ENCODE measurements at regions not wholly inside any gene's neighbourhood (a gene's known extent, or its start where the extent isn't known, plus 50 kb on each side); places are given as distances from the start of the nearest gene placed in this dataset.

GRCh38 chr3:30418443-30418842 lies 188.0 kb upstream of the TGFBR2 start:
- no peak for TF ChIP-seq POLR2AphosphoS5 (IDR thresholded peaks at IDR 0.05; ENCODE audit: borderline replicate concordance, low read depth, low read length)
- no peak for DNase-seq (ENCODE audit: low read depth, low spot score)
- H3K27ac ChIP-seq, result no peak overlapping the region

GRCh38 chr3:30421266-30421665 lies 185.1 kb upstream of the TGFBR2 start:
- Histone ChIP-seq H3K4me3 (no peak overlapping the region), H3K27ac (no peak overlapping the region), H3K36me3 (ENCODE audit: insufficient read depth, low read length) (no peaks in the 10 kb centered on the region), H3K9ac (ENCODE audit: insufficient read length) (no peak overlapping the region), H3K9me3 (ENCODE audit: low read depth, low read length) (no peaks in the 10 kb centered on the region)
- no peak for DNase-seq (ENCODE audit: low read depth, low spot score)
- TF ChIP-seq FOXP2 (optimal IDR thresholded peaks at IDR 0.05; ENCODE audit: control extremely low read depth, extremely low read length, insufficient read depth) (no peak), POLR2AphosphoS5 (IDR thresholded peaks at IDR 0.05; ENCODE audit: borderline replicate concordance, low read depth, low read length) (no peak), EZH2 (IDR thresholded peaks at IDR 0.05) (no peak)

More at GRCh38 chr3:30418443-30418842, 188.0 kb upstream of the TGFBR2 start:
- Histone ChIP-seq H3K9me3 (ENCODE audit: low read depth, low read length) (no peaks in the 10 kb centered on the region), H3K4me3 (no peak overlapping the region), H3K9ac (ENCODE audit: insufficient read length) (no peak overlapping the region), H3K36me3 (ENCODE audit: insufficient read depth, low read length) (no peaks in the 10 kb centered on the region)

GRCh38 chr3:30426293-30426993 lies 180.0 kb upstream of the TGFBR2 start:
- Histone ChIP-seq H3K9me3 (ENCODE audit: low read depth, low read length) (no peaks in the 10 kb centered on the region), H3K27ac (no peak overlapping the region), H3K4me3 (no peak overlapping the region), H3K36me3 (ENCODE audit: insufficient read depth, low read length) (no peaks in the 10 kb centered on the region), H3K9ac (ENCODE audit: insufficient read length) (no peak overlapping the region)
- no peak for DNase-seq (ENCODE audit: low read depth, low spot score)
- TF ChIP-seq FOXP2 (optimal IDR thresholded peaks at IDR 0.05; ENCODE audit: control extremely low read depth, extremely low read length, insufficient read depth), result no peak
- no peak for TF ChIP-seq POLR2AphosphoS5 (IDR thresholded peaks at IDR 0.05; ENCODE audit: borderline replicate concordance, low read depth, low read length)

- no peak for DNase-seq (ENCODE audit: low read depth, low spot score)
- no peak for TF ChIP-seq EZH2 (IDR thresholded peaks at IDR 0.05)
- TF ChIP-seq POLR2AphosphoS5 (IDR thresholded peaks at IDR 0.05; ENCODE audit: borderline replicate concordance, low read depth, low read length), result no peak
- no peak for TF ChIP-seq FOXP2 (optimal IDR thresholded peaks at IDR 0.05; ENCODE audit: control extremely low read depth, extremely low read length, insufficient read depth)
- Histone ChIP-seq H3K4me3 (no peak overlapping the region), H3K9ac (ENCODE audit: insufficient read length) (no peak overlapping the region), H3K27ac (no peak overlapping the region), H3K36me3 (ENCODE audit: insufficient read depth, low read length) (no peaks in the 10 kb centered on the region), H3K9me3 (ENCODE audit: low read depth, low read length) (no peaks in the 10 kb centered on the region)
Measured at GRCh38 chr3:30428251-30428650, 178.2 kb upstream of the TGFBR2 start.

- peak; percentile 64 for DNase-seq (ENCODE audit: low read depth, low spot score)
- Histone ChIP-seq H3K36me3 (ENCODE audit: insufficient read depth, low read length) (no peaks in the 10 kb centered on the region), H3K9me3 (ENCODE audit: low read depth, low read length) (no peaks in the 10 kb centered on the region), H3K9ac (ENCODE audit: insufficient read length) (peak overlapping the region; percentile 5), H3K27ac (peak overlapping the region; percentile 88), H3K4me3 (peak overlapping the region; percentile 72)
- no peak for TF ChIP-seq POLR2AphosphoS5 (IDR thresholded peaks at IDR 0.05; ENCODE audit: borderline replicate concordance, low read depth, low read length)
- no peak for TF ChIP-seq FOXP2 (optimal IDR thresholded peaks at IDR 0.05; ENCODE audit: control extremely low read depth, extremely low read length, insufficient read depth)
- TF ChIP-seq EZH2 (IDR thresholded peaks at IDR 0.05), result no peak
Measured at GRCh38 chr3:30435861-30436331, 170.5 kb upstream of the TGFBR2 start.

GRCh38 chr3:30437171-30437601 lies 169.2 kb upstream of the TGFBR2 start:
- TF ChIP-seq EZH2 (IDR thresholded peaks at IDR 0.05) (no peak), POLR2AphosphoS5 (IDR thresholded peaks at IDR 0.05; ENCODE audit: borderline replicate concordance, low read depth, low read length) (no peak), FOXP2 (optimal IDR thresholded peaks at IDR 0.05; ENCODE audit: control extremely low read depth, extremely low read length, insufficient read depth) (no peak)
- peak; percentile 45 for DNase-seq (ENCODE audit: low read depth, low spot score)
- H3K9ac ChIP-seq (ENCODE audit: insufficient read length), result no peak overlapping the region
- H3K36me3 ChIP-seq (ENCODE audit: insufficient read depth, low read length), result no peaks in the 10 kb centered on the region
- peak overlapping the region; percentile 72 for H3K4me3 ChIP-seq
- peak overlapping the region; percentile 88 for H3K27ac ChIP-seq
- H3K9me3 ChIP-seq (ENCODE audit: low read depth, low read length), result no peaks in the 10 kb centered on the region

- TF ChIP-seq EZH2 (IDR thresholded peaks at IDR 0.05) (no peak), POLR2AphosphoS5 (IDR thresholded peaks at IDR 0.05; ENCODE audit: borderline replicate concordance, low read depth, low read length) (no peak), FOXP2 (optimal IDR thresholded peaks at IDR 0.05; ENCODE audit: control extremely low read depth, extremely low read length, insufficient read depth) (no peak)
- DNase-seq (ENCODE audit: low read depth, low spot score), result no peak
- H3K27ac ChIP-seq, result 0 out of 2 replicates have a peak overlapping the region, but pooled peaks have one; percentile 88
- H3K9me3 ChIP-seq (ENCODE audit: low read depth, low read length), result no peaks in the 10 kb centered on the region
- no peak overlapping the region for H3K4me3 ChIP-seq
- H3K9ac ChIP-seq (ENCODE audit: insufficient read length), result no peak overlapping the region
- H3K36me3 ChIP-seq (ENCODE audit: insufficient read depth, low read length), result no peaks in the 10 kb centered on the region
Measured at GRCh38 chr3:30438126-30438525, 168.3 kb upstream of the TGFBR2 start.

- no peak overlapping the region for H3K27ac ChIP-seq
- DNase-seq (ENCODE audit: low read depth, low spot score), result no peak
- H3K4me3 ChIP-seq, result no peak overlapping the region
- no peaks in the 10 kb centered on the region for H3K9me3 ChIP-seq (ENCODE audit: low read depth, low read length)
- TF ChIP-seq EZH2 (IDR thresholded peaks at IDR 0.05), result no peak
- no peak for TF ChIP-seq POLR2AphosphoS5 (IDR thresholded peaks at IDR 0.05; ENCODE audit: borderline replicate concordance, low read depth, low read length)
- TF ChIP-seq FOXP2 (optimal IDR thresholded peaks at IDR 0.05; ENCODE audit: control extremely low read depth, extremely low read length, insufficient read depth), result no peak
- H3K36me3 ChIP-seq (ENCODE audit: insufficient read depth, low read length), result no peaks in the 10 kb centered on the region
- no peak overlapping the region for H3K9ac ChIP-seq (ENCODE audit: insufficient read length)
Measured at GRCh38 chr3:30439451-30440053, 166.8 kb upstream of the TGFBR2 start.
